Endothelial cell (in vitro differentiated cells): ENCODE measurements at regions not wholly inside any gene's neighbourhood (a gene's known extent, or its start where the extent isn't known, plus 50 kb on each side); places are given as distances from the start of the nearest gene placed in this dataset.

Experiments
- DNase-seq: peaks from one replicate; pipeline ENCODE4 v3.0.0; 2021; ENCODE audit warnings: low spot score
- H3K27ac Mint-ChIP-seq: one replicate; pipeline ENCODE4 v1.8.0; 2021; ENCODE audit warnings: mixed read lengths, inconsistent platforms; ENCODE audit not compliant: unreplicated experiment
- H3K27me3 Mint-ChIP-seq: one replicate; pipeline ENCODE4 v1.8.0; 2021; ENCODE audit warnings: mild to moderate bottlenecking, moderate library complexity, mixed read lengths, inconsistent platforms; ENCODE audit not compliant: unreplicated experiment
- H3K36me3 Mint-ChIP-seq: one replicate; pipeline ENCODE4 v1.8.0; 2021; ENCODE audit warnings: mild to moderate bottlenecking, low read depth, mixed read lengths, inconsistent platforms; ENCODE audit not compliant: unreplicated experiment
- H3K4me1 Mint-ChIP-seq: one replicate; pipeline ENCODE4 v1.8.0; 2021; ENCODE audit warnings: mild to moderate bottlenecking, mixed read lengths, inconsistent platforms; ENCODE audit not compliant: unreplicated experiment
- H3K4me3 Mint-ChIP-seq: one replicate; pipeline ENCODE4 v1.8.0; 2021; ENCODE audit warnings: mild to moderate bottlenecking, mixed read lengths, inconsistent platforms; ENCODE audit not compliant: unreplicated experiment
- H3K9me3 Mint-ChIP-seq: one replicate; pipeline ENCODE4 v1.8.0; 2021; ENCODE audit warnings: mixed read lengths, inconsistent platforms; ENCODE audit not compliant: unreplicated experiment
- CTCF ChIP-seq: fragments of 200-600 bp; sonication (generic); IDR thresholded peaks from one replicate; pipeline ENCODE4 v1.5.0; 2021; ENCODE audit warnings: antibody characterized with exemption; ENCODE audit not compliant: unreplicated experiment

DNA sequence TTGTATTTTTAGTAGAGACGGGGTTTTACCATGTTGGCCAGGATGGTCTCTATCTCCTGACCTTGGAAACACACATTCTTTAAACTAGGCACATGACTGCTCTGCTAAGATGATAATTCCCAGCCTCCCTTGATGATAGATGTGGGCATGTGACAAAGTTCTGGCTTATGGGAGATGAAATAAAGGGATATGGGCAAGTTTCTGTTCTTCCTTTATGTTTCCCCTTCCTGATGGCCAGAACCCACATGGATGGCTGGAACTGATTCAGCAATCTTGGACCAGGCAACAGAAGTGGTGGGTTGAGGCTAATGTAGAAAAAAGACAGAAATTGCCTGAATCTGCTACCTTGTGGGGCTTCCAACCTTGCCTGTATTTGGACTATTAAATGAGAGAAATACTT lies 60.7 kb upstream of the NRP1 start:
- H3K36me3 Mint-ChIP-seq: no peaks in the 10 kb centered on the region

DNA sequence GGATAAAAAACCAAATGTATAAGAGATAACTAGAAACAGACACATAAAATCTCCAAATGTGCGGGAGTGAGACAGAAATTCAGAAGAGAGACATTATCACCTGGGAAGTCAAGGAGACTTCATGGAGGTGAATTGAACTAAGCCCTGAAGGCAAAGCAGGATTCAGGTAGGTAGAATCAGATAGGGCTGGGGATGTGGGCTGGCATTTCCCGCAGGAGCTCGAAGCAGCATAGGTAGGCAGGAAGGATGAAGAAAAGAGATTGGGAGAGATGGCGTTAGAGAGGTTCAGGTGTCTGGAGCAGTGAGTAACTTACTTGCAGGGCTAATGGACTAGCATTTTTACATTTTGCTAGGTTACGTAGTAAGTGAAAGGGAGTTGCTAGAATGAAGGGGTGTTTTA lies 58.2 kb upstream of the NRP1 start:
- H3K27me3 Mint-ChIP-seq: no peaks in the 10 kb centered on the region
- no peak overlapping the region for H3K27ac Mint-ChIP-seq
- no peak for DNase-seq
- no peak for TF ChIP-seq CTCF
- no peaks in the 10 kb centered on the region for H3K36me3 Mint-ChIP-seq
- H3K4me1 Mint-ChIP-seq: no peaks in the 10 kb centered on the region
- peaks cover 4% of the 10 kb centered on the region for H3K9me3 Mint-ChIP-seq
- H3K4me3 Mint-ChIP-seq: no peak overlapping the region

More for the DNA sequence above, 60.7 kb upstream of the NRP1 start:
- no peak for DNase-seq
- H3K4me3 Mint-ChIP-seq: no peak overlapping the region
- TF ChIP-seq CTCF: no peak
- H3K4me1 Mint-ChIP-seq: no peaks in the 10 kb centered on the region
- peaks cover 4% of the 10 kb centered on the region for H3K9me3 Mint-ChIP-seq
- H3K27ac Mint-ChIP-seq: no peak overlapping the region
- H3K27me3 Mint-ChIP-seq: no peaks in the 10 kb centered on the region

- no peak overlapping the region for H3K4me3 Mint-ChIP-seq
- TF ChIP-seq CTCF: no peak
- no peaks in the 10 kb centered on the region for H3K36me3 Mint-ChIP-seq
- no peaks in the 10 kb centered on the region for H3K4me1 Mint-ChIP-seq
- DNase-seq: no peak
- H3K27ac Mint-ChIP-seq: no peak overlapping the region
- peaks cover 1% of the 10 kb centered on the region for H3K9me3 Mint-ChIP-seq
- no peaks in the 10 kb centered on the region for H3K27me3 Mint-ChIP-seq
These were observed 57.4 kb upstream of the NRP1 start for GRCh38 chr10:33391611-33392465.

DNA sequence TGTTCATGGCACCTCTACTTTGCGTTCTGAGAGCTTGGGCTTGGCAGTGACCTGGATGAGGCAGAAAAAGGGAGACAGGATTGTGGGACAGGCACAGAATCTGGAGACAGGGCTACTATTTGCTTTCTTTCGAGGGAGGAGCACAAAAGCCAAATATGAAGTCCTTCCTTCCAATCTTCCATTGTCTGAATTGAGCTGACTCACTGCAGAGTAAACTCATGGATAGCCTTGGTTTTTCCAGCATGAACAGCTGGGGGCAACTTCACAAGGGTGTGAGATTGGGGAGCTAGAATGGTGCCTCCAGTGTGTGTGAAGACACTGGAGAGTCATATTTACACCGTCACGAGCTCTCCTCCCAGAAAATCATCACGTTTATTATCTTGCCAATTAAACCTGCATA lies 55.6 kb upstream of the NRP1 start:
- H3K36me3 Mint-ChIP-seq: no peaks in the 10 kb centered on the region
- H3K27ac Mint-ChIP-seq: no peak overlapping the region
- no peaks in the 10 kb centered on the region for H3K27me3 Mint-ChIP-seq
- no peak overlapping the region for H3K4me3 Mint-ChIP-seq
- peaks cover 3% of the 10 kb centered on the region for H3K4me1 Mint-ChIP-seq
- DNase-seq: no peak
- no peaks in the 10 kb centered on the region for H3K9me3 Mint-ChIP-seq
- TF ChIP-seq CTCF: no peak

DNA sequence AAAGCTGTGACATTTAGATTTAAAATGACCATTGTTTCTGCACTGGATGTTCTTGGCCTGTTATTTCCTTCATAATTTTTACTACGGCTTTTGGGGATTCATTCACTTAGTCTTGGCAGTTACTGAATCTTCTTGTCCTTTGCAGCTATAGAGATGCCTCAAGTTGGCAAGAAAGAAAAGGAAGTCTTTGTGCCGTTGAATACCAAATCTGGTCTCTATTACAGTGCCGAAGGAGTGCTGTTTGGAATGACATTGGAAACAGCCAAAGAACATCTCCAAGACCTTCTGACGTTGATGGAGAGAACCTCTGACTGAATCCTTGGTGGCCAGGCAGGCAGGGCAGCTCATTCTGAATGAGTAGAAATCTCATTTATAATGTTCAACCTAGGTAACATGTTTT lies 54.3 kb upstream of the NRP1 start:
- H3K4me3 Mint-ChIP-seq: no peak overlapping the region
- H3K27ac Mint-ChIP-seq: no peak overlapping the region
- H3K9me3 Mint-ChIP-seq: no peaks in the 10 kb centered on the region
- H3K27me3 Mint-ChIP-seq: no peaks in the 10 kb centered on the region
- no peak for DNase-seq
- H3K4me1 Mint-ChIP-seq: peaks cover 3% of the 10 kb centered on the region
- no peaks in the 10 kb centered on the region for H3K36me3 Mint-ChIP-seq
- TF ChIP-seq CTCF: no peak
